ENCODE measurements at regions not wholly inside any gene's neighbourhood (a gene's known extent, or its start where the extent isn't known, plus 50 kb on each side); places are given as distances from the start of the nearest gene placed in this dataset.

DNA sequence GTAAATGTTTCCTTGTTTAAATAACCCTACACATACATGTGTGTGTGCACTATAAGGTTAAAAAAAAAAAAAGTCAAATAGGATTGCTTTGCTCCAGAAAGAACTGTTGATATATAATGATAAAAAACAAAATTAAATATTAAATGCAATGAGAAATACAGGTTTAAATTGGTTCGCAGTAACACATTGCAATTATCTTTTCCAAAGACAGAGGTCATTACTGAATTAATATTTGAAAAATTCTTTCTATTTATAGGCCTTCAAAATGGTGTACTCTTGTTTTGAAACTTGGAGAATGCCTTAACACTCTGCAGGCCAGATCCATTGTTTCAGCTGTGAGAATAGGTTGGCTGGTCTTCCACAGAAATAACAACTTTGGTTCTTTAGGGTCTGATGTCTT is 319.0 kb upstream of the NUDT12 start:
- TF ChIP-seq, protein P1, sequence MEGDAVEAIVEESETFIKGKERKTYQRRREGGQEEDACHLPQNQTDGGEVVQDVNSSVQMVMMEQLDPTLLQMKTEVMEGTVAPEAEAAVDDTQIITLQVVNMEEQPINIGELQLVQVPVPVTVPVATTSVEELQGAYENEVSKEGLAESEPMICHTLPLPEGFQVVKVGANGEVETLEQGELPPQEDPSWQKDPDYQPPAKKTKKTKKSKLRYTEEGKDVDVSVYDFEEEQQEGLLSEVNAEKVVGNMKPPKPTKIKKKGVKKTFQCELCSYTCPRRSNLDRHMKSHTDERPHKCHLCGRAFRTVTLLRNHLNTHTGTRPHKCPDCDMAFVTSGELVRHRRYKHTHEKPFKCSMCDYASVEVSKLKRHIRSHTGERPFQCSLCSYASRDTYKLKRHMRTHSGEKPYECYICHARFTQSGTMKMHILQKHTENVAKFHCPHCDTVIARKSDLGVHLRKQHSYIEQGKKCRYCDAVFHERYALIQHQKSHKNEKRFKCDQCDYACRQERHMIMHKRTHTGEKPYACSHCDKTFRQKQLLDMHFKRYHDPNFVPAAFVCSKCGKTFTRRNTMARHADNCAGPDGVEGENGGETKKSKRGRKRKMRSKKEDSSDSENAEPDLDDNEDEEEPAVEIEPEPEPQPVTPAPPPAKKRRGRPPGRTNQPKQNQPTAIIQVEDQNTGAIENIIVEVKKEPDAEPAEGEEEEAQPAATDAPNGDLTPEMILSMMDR (conservative IDR thresholded peaks at IDR 0.05; ENCODE audit: low read depth, low read length) = no peak
- TF ChIP-seq POLR2A (IDR thresholded peaks at IDR 0.05; ENCODE audit: low read depth, low read length) (no peak), NFE2L2 (IDR thresholded peaks at IDR 0.05; ENCODE audit: low read depth, low read length) (no peak), MAFK (IDR thresholded peaks at IDR 0.05; ENCODE audit: low read depth, low read length) (no peak), RAD21 (IDR thresholded peaks at IDR 0.05; ENCODE audit: low read length) (no peak), SMC3 (IDR thresholded peaks at IDR 0.05; ENCODE audit: low read depth, low read length) (no peak), RFX5 (IDR thresholded peaks at IDR 0.05; ENCODE audit: low read depth, low read length) (no peak), MXI1 (IDR thresholded peaks at IDR 0.05; ENCODE audit: borderline replicate concordance, low read depth, low read length) (no peak), BHLHE40 (IDR thresholded peaks at IDR 0.05; ENCODE audit: low read depth, low read length) (no peak), RCOR1 (IDR thresholded peaks at IDR 0.05; ENCODE audit: insufficient replicate concordance, low read length) (no peak), CEBPB (IDR thresholded peaks at IDR 0.05; ENCODE audit: low read depth, low read length) (no peak), CHD1 (IDR thresholded peaks at IDR 0.05; ENCODE audit: low read depth, low read length) (no peak)
- TF ChIP-seq, protein P2, sequence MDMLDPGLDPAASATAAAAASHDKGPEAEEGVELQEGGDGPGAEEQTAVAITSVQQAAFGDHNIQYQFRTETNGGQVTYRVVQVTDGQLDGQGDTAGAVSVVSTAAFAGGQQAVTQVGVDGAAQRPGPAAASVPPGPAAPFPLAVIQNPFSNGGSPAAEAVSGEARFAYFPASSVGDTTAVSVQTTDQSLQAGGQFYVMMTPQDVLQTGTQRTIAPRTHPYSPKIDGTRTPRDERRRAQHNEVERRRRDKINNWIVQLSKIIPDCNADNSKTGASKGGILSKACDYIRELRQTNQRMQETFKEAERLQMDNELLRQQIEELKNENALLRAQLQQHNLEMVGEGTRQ (IDR thresholded peaks at IDR 0.05; ENCODE audit: low read depth, low read length) = no peak

Data from IMR-90 (cell line).